HG03280 (cell line): ENCODE measurements at regions not wholly inside any gene's neighbourhood (a gene's known extent, or its start where the extent isn't known, plus 50 kb on each side); places are given as distances from the start of the nearest gene placed in this dataset.

Experiments
- ATAC-seq: cut with Tn5 transposase; IDR thresholded peaks from one replicate; pipeline ENCODE4 v1.9.1; 2021; ENCODE audit warnings: mild to moderate bottlenecking, moderate library complexity; ENCODE audit not compliant: unreplicated experiment

- ATAC-seq, result no peak
Observed at GRCh38 chr5:2141254-2142000, 258.7 kb upstream of the IRX4 start.

GRCh38 chr5:2140501-2141175 is 257.9 kb upstream of the IRX4 start:
- ATAC-seq, result no peak

GRCh38 chr5:2139478-2139877 is 256.8 kb upstream of the IRX4 start:
- ATAC-seq, result no peak

DNA sequence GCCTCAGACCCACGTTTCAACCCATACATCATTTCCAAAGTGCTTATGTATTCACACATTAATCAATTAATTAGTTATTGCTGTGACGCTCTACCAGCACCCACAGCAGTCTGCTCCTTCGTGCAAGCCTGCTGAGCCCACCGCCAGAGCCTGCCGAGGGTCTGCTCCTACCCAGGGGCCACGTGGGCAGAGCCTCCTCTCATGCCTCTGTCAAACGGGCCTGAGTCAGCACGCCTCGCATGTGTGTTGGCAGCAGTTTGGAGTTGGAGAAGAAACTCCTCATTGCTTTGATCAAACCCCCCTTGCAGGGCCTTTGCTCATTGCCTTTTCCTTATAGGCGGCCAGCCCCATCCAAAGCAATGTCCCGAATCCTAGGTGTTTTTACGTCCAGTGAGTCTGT is 256.2 kb upstream of the IRX4 start:
- no peak for ATAC-seq

DNA sequence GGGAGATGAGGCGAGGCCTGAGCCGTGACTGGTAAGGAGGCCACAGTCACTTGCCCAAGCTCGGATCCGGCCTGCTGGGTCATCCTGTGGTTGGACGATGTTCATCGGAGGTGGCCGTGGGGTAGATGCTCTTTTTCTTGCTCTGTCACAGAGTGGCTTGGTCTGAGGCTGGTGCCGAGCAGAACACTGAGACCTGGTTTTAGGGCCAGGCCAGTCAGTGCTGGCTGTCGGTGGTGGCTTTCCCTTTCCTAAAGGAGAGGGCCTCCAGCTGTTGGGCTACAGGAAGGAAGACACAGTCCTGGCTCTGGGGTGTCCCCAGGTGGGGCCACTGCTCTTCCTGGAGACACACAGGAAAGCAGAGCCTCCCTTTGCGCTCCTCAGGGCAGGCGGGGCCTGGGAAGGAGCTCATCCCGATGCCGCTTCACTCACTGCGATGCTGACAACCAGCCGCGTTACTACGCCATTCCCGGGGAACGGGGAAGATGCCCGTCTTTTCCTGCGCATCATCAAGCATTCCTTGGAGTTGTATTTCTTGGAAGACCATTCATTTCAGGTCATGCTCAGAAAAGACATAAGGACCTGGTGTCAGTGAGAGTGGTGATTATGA is 254.8 kb upstream of the IRX4 start:
- ATAC-seq, result no peak

DNA sequence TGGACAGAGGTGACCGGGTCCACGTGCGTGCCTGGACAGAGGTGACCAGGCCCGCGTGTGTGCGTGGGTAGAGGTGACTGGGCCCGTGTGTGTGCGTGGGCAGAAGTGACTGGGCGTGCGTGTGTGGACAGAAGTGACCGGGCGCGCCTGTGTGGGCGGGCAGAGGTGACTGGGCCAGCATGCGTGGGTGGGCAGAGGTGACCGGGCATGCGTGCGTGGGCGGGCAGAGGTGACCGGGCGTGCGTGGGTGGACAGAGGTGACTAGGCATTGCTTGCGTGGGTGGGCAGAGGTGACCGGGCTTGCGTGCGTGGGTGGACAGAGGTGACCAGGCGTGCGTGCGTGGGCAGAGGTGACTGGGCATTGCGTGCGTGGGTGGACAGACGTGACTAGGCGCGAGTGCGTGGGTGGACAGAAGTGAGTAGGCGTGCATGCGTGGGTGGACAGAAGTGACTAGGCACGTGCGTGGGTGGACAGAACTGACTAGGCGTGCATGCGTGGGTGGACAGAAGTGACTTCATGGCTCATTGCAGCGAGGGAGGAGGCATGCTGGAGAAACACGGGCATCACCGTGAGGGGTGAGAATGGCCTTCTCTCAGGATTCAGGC is 254.1 kb upstream of the IRX4 start:
- no peak for ATAC-seq

GRCh38 chr5:2135833-2136232 is 253.1 kb upstream of the IRX4 start:
- ATAC-seq, result no peak

DNA sequence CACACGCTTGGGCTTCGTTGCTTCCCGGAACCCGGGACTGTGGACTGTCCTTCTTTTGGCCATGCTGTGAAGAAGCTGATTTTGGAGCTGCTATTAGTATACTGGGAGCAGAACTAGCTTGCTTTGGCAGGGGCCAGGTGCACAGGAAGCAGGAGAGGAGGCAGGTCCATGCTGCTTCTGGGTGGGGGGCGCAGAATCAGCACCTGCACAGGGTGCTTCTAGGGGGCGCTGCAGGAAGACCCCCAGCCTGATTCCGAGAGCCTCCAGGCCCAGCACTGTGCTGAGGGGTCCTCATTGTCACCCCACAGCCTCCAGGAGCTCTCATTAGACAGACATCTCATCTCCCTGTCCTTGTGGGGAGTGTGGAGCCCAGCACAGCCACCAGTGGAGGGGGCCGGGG is 252.6 kb upstream of the IRX4 start:
- ATAC-seq, result no peak

DNA sequence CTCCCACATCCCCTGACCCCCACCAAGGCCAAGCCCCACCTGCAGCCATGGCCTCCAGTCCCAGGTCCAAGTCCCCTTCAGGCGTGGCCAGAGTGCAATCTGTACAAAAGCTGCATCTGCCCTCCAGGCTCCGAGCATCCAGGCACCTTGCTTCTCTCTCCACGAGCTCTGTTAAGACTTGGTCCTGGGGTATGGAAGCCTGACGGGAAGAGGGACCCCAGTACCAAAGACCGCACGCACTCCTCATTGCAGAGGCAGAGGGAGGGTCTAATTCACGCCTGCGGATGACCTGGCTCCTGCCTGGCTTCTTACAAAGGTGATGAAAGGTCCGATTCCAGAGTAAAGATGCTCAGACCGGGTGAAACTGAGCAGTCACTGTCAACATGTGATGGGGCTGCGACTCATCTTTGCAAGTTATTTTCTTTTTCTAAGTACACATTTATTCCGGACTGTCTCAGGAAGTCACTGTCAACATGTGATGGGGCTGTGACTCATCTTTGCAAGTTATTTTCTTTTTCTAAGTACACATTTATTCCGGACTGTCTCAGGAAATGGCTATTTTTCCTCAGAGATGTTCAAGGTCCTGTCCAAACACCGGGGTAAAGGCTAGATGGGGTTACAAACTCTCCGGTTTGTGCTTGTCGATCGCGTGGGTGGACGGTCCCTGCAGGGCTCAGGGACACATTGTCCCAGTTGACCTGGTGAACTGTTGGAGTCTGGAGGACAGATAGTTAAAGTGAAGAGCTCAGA is 252.0 kb upstream of the IRX4 start:
- no peak for ATAC-seq

GRCh38 chr5:2133936-2134335 is 251.2 kb upstream of the IRX4 start:
- no peak for ATAC-seq

DNA sequence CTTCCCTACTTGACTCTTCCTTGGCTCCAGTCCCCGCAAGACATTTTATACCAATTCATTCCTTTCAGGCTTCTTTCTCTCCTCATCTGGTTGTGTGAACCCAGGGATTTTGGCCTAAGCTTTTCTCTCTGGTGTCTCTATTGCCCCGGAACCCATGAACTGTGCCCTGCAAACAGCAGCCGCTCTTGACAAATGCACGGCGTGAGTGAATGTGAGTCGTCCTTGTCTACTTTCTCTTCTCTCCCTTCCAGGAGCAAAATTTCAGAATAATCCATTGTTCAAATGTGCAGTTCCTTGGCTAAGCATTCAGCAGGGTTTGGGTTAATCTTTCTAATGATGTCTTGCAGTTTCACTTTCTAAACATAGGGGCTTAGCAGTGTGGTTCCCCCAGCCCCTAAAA is 250.4 kb upstream of the IRX4 start:
- no peak for ATAC-seq

GRCh38 chr5:2132497-2132847 is 249.7 kb upstream of the IRX4 start:
- no peak for ATAC-seq

DNA sequence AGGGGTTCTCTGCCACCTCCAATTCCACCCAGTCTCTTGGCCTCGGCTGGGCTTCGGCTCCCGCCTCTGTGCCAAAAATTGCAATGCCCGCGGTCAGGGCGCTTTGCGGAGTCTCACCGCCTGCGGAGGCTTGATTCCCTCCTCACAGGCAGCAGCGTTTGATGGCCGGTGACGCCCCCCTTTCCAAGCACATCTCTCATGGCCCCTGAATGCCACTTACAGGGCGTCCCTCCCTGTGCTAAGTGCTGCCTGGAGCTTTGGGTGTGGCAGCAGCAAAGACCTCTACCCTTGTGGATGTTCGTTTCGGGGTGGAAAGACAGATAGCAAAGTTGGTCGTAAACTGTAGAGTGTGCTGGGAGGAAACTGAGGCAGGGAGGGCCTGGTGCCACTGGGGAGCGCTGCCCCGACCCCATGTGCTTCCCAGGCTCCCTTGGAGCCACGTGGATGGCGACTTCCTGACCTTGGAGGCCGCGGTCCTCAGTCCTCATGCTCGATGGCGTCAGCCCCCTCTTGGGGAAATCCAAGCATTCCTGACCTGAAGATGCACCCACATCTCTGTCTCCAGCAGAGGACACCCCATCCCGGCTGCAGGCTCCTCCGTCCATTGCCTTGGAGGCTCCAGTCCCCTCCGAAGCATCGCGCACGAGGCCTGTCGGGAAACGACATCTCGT is 249.2 kb upstream of the IRX4 start:
- no peak for ATAC-seq

DNA sequence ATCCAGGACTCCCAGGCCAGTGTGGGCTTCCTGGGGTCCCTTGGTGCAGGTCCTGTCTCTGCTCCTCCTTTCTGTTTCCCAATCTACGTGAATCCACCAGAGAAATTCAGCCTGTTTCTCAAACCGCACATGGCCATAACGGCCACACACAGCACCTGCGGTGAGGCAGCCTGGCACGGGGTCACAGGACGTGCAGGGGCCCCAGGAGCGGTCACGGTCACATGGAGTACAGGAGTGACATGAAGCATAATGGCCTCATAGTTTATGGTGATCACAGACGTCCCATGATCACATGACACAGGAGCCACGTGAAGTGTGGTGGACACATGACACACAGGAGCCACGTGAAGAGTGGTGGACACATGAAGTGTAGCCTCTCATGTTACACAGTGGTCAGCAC is 248.5 kb upstream of the IRX4 start:
- ATAC-seq, result no peak

GRCh38 chr5:2130361-2130760 is 247.6 kb upstream of the IRX4 start:
- no peak for ATAC-seq

- no peak for ATAC-seq
Observed at GRCh38 chr5:2129568-2130272, 247.0 kb upstream of the IRX4 start.

DNA sequence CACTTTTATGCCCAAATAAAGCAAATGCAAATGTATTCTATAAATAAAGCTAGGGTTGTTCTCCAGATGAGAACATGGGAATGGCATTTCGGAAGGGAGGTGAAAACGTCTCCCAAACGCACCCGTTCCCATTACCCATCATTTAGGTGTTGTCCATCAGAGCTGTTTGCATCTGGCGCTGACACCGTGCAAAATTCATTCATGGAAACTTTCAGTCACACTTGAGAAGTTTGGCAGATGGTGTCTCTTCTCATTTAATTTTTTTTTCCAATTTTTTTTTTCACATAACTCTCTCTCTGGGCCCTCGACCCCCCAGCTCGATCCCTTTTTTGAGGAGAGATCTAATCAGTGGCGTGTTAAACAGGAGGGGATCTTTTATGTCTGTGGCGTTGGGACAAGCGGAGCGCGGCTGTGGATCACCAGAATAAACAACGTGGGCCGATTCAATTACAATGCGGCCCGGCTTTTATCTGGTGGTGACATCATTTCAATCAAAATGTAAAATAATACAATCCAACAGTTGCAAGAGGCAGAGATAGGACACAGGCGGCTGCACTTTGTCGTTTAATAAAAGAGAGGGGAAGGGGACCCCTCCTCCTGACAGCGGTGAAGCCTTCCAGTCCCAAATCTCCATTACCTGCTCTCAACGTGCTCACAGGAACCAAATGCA is 246.1 kb upstream of the IRX4 start:
- no peak for ATAC-seq

GRCh38 chr5:2126512-2126911 is 243.8 kb upstream of the IRX4 start:
- no peak for ATAC-seq

DNA sequence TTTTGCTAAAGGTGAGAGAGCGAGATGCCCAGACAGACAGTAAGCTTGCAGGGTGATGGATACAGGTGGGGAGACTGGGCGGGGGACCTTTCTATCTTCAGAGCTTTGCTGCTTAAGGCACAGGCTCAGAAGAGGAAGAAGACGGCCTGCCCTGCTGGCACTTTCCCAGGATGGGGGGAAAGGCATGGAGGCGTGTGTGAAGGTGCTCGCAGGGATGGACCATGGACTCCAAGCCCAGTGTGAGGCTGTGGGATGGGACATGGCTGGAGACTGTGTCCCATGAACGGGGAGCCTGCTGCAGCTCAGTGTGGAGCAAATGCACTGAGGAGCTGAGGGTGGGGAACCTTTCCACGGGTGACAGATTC is 243.2 kb upstream of the IRX4 start:
- no peak for ATAC-seq
